ENCODE measurements at regions not wholly inside any gene's neighbourhood (a gene's known extent, or its start where the extent isn't known, plus 50 kb on each side); places are given as distances from the start of the nearest gene placed in this dataset.

DNA sequence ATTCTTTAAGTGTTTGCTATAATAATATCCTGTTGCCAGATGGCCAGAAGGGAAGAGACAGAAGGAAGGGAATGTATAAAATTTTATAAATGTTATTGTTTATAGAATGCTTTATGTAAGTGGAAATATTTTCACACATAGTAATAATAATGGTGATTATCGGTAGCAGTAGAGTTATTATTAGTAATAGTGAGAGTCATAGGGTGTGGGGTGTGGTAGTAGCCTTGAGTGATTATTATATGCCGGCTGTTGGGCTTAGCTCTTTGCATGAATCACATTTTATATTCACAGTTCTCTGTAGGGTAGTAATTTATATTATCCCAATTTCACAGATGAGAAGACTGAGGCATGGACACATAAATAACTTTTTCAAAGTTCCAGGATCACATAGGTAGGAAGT is 391.4 kb downstream of the C12orf75 start:
- no peak overlapping the region for H3K9ac ChIP-seq (ENCODE audit: low read length in 3 of 3)
- intact Hi-C loops (cut with DNase I): no loop called here
- no peaks in the 10 kb centered on the region for H3K27me3 ChIP-seq (ENCODE audit: control insufficient read depth, insufficient read depth, low read length)
- no peaks in the 10 kb centered on the region for H3K9me3 ChIP-seq (ENCODE audit: control insufficient read depth in 2 of 3, insufficient read depth in 1 of 3, low read length in 3 of 3)
- no peaks in the 10 kb centered on the region for H3K4me1 ChIP-seq (ENCODE audit: control insufficient read depth in 2 of 3, insufficient read depth in 2 of 3, low read depth in 1 of 3, low read length in 3 of 3)
- TF ChIP-seq, protein P1, sequence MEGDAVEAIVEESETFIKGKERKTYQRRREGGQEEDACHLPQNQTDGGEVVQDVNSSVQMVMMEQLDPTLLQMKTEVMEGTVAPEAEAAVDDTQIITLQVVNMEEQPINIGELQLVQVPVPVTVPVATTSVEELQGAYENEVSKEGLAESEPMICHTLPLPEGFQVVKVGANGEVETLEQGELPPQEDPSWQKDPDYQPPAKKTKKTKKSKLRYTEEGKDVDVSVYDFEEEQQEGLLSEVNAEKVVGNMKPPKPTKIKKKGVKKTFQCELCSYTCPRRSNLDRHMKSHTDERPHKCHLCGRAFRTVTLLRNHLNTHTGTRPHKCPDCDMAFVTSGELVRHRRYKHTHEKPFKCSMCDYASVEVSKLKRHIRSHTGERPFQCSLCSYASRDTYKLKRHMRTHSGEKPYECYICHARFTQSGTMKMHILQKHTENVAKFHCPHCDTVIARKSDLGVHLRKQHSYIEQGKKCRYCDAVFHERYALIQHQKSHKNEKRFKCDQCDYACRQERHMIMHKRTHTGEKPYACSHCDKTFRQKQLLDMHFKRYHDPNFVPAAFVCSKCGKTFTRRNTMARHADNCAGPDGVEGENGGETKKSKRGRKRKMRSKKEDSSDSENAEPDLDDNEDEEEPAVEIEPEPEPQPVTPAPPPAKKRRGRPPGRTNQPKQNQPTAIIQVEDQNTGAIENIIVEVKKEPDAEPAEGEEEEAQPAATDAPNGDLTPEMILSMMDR (IDR thresholded peaks at IDR 0.05; ENCODE audit: borderline replicate concordance, extremely low read depth, insufficient read depth): no peak
- no peaks in the 10 kb centered on the region for H3K36me3 ChIP-seq (ENCODE audit: control insufficient read depth in 2 of 3, insufficient read depth in 3 of 3, low read length in 3 of 3)
- FAIRE-seq (no peak), DNase-seq (no peak)
- H3K4me3 ChIP-seq (ENCODE audit: low read length in 3 of 3): no peak overlapping the region
- H3K27ac ChIP-seq (ENCODE audit: low read depth in 2 of 2, low read length in 2 of 2): no peak overlapping the region

DNA sequence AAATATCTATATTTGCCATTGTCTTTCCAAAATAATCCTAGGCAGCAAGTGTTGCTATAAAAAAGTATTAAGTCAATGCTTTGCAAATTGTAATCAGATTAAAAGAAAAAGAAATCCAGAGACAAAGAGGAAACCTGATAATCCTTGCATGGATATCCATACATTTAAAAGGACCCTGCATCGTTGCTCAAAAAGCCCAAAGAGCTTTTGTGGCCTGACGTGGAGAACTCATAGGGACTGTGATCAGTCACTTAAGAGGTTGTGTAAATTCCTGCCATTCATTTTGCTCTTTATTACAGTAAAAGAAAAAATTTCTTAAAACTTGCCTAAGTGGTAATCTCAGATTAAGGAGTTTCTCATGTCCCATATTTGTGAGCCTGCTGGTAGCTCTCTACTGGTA is 392.6 kb downstream of the C12orf75 start:
- no peak for FAIRE-seq
- H3K36me3 ChIP-seq (ENCODE audit: control insufficient read depth in 2 of 3, insufficient read depth in 3 of 3, low read length in 3 of 3): no peaks in the 10 kb centered on the region
- intact Hi-C loops (cut with DNase I): no loop called here
- H3K4me3 ChIP-seq (ENCODE audit: low read length in 3 of 3): no peak overlapping the region
- TF ChIP-seq, protein P1 (IDR thresholded peaks at IDR 0.05; ENCODE audit: borderline replicate concordance, extremely low read depth, insufficient read depth): no peak
- DNase-seq: no peak
- H3K27ac ChIP-seq (ENCODE audit: low read depth in 2 of 2, low read length in 2 of 2): no peak overlapping the region
- no peaks in the 10 kb centered on the region for H3K27me3 ChIP-seq (ENCODE audit: control insufficient read depth, insufficient read depth, low read length)
- H3K9me3 ChIP-seq (ENCODE audit: control insufficient read depth in 2 of 3, insufficient read depth in 1 of 3, low read length in 3 of 3): no peaks in the 10 kb centered on the region
- no peaks in the 10 kb centered on the region for H3K4me1 ChIP-seq (ENCODE audit: control insufficient read depth in 2 of 3, insufficient read depth in 2 of 3, low read depth in 1 of 3, low read length in 3 of 3)
- H3K9ac ChIP-seq (ENCODE audit: low read length in 3 of 3): no peak overlapping the region

DNA sequence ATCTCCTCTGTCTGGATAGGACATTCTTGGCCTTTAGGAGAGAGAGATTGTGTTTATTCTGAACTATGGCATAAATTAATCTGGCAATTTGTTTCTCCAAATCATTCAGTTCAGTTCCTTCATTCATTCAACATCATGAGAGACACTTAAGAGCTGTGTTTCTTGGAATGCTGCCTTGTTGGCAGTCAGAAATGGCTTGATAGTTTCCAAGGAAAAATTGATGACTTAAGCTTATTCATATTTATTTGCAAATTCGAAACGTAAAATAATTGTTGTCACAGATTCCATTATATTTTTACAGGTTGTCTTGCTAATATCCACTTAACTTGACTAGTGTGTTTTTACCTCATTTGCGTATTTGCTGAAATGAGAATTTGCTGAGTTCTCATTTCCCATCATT is 393.0 kb downstream of the C12orf75 start:
- no peaks in the 10 kb centered on the region for H3K36me3 ChIP-seq (ENCODE audit: control insufficient read depth in 2 of 3, insufficient read depth in 3 of 3, low read length in 3 of 3)
- TF ChIP-seq, protein P1 (IDR thresholded peaks at IDR 0.05; ENCODE audit: borderline replicate concordance, extremely low read depth, insufficient read depth): no peak
- intact Hi-C loops (cut with DNase I): no loop called here
- H3K27me3 ChIP-seq (ENCODE audit: control insufficient read depth, insufficient read depth, low read length): no peaks in the 10 kb centered on the region
- DNase-seq (no peak), FAIRE-seq (no peak)
- H3K27ac ChIP-seq (ENCODE audit: low read depth in 2 of 2, low read length in 2 of 2): no peak overlapping the region
- H3K4me3 ChIP-seq (ENCODE audit: low read length in 3 of 3): no peak overlapping the region
- H3K9ac ChIP-seq (ENCODE audit: low read length in 3 of 3): no peak overlapping the region
- H3K9me3 ChIP-seq (ENCODE audit: control insufficient read depth in 2 of 3, insufficient read depth in 1 of 3, low read length in 3 of 3): no peaks in the 10 kb centered on the region
- no peaks in the 10 kb centered on the region for H3K4me1 ChIP-seq (ENCODE audit: control insufficient read depth in 2 of 3, insufficient read depth in 2 of 3, low read depth in 1 of 3, low read length in 3 of 3)

DNA sequence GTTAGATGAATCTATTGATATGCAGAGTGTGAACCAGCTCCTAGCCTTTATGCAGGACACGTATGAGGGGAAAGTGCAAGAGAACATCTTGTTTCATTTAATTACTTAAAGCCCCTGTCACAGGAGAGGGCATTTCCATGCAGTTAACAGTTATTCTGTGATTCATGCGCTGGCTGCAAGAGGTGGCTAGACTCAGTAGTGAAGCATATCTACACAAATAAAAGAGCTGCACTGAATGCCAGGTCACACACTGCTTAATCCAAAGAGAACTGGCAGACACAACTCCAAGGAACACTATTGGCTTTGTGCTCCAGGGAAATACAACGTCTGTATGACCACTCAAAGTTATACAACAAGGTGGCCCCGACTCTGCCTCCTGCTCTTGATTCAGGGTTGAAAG is 394.1 kb downstream of the C12orf75 start:
- no peak for FAIRE-seq
- no peak overlapping the region for H3K9ac ChIP-seq (ENCODE audit: low read length in 3 of 3)
- no peaks in the 10 kb centered on the region for H3K9me3 ChIP-seq (ENCODE audit: control insufficient read depth in 2 of 3, insufficient read depth in 1 of 3, low read length in 3 of 3)
- H3K27me3 ChIP-seq (ENCODE audit: control insufficient read depth, insufficient read depth, low read length): no peaks in the 10 kb centered on the region
- H3K27ac ChIP-seq (ENCODE audit: low read depth in 2 of 2, low read length in 2 of 2): no peak overlapping the region
- no peak for DNase-seq
- intact Hi-C loops (cut with DNase I): no loop called here
- H3K4me1 ChIP-seq (ENCODE audit: control insufficient read depth in 2 of 3, insufficient read depth in 2 of 3, low read depth in 1 of 3, low read length in 3 of 3): no peaks in the 10 kb centered on the region
- H3K4me3 ChIP-seq (ENCODE audit: low read length in 3 of 3): no peak overlapping the region
- H3K36me3 ChIP-seq (ENCODE audit: control insufficient read depth in 2 of 3, insufficient read depth in 3 of 3, low read length in 3 of 3): no peaks in the 10 kb centered on the region
- TF ChIP-seq, protein P1 (IDR thresholded peaks at IDR 0.05; ENCODE audit: borderline replicate concordance, extremely low read depth, insufficient read depth): no peak

All from kidney (tissue), 13 donors.